Skeletal muscle tissue (tissue), 3 donors: ENCODE measurements at regions not wholly inside any gene's neighbourhood (a gene's known extent, or its start where the extent isn't known, plus 50 kb on each side); places are given as distances from the start of the nearest gene placed in this dataset.
"Not testable (repeated sequence)": the region's sequence is repeated elsewhere in the genome, so short reads cannot be mapped to it uniquely, and the experiment has no call there.

ENCODE experiments used
- H3K27ac ChIP-seq: one replicate; pipeline ENCODE4 v1.7.0; 2013; ENCODE audit warnings: mild to moderate bottlenecking, low read depth, low read length, inconsistent platforms
- H3K27me3 ChIP-seq, 3 donors: one replicate each; pipeline ENCODE4 v1.7.0; 2013; ENCODE audit warnings: low read length in 3 of 3; ENCODE audit not compliant: control insufficient read depth in 3 of 3, insufficient read depth in 3 of 3
- H3K36me3 ChIP-seq, 3 donors: one replicate each; pipeline ENCODE4 v1.7.0; 2013; ENCODE audit warnings: low read length in 3 of 3; ENCODE audit not compliant: control insufficient read depth in 3 of 3, insufficient read depth in 3 of 3
- H3K4me1 ChIP-seq, 3 donors: one replicate each; pipeline ENCODE4 v1.7.0; 2013; ENCODE audit warnings: low read length in 3 of 3, mild to moderate bottlenecking in 3 of 3; ENCODE audit not compliant: control insufficient read depth in 3 of 3, insufficient read depth in 3 of 3
- H3K4me3 ChIP-seq, 3 donors: one replicate each; pipeline ENCODE4 v1.7.0; 2013; ENCODE audit warnings: low read length in 3 of 3
- H3K9ac ChIP-seq, 3 donors: one replicate each; pipeline ENCODE4 v1.7.0; 2013; ENCODE audit warnings: low read length in 3 of 3, mild to moderate bottlenecking in 3 of 3, moderate library complexity in 2 of 3, low read depth in 1 of 3
- H3K9me3 ChIP-seq, 3 donors: one replicate each; pipeline ENCODE4 v1.7.0; 2013; ENCODE audit warnings: low read length in 3 of 3; ENCODE audit not compliant: control insufficient read depth in 3 of 3
- donor health status: Osteomylitis.

- not testable (repeated sequence) for H3K9me3 ChIP-seq, H3K36me3 ChIP-seq, H3K4me1 ChIP-seq, H3K27me3 ChIP-seq, H3K27ac ChIP-seq, H3K4me3 ChIP-seq, H3K9ac ChIP-seq
Observed at GRCh38 chr2:85969367-85969766, 80.6 kb upstream of the ST3GAL5 start.

GRCh38 chr2:85965770-85966169 lies 77.0 kb upstream of the ST3GAL5 start:
- H3K4me1 ChIP-seq, H3K27me3 ChIP-seq, H3K9me3 ChIP-seq, H3K36me3 ChIP-seq, H3K9ac ChIP-seq, H3K27ac ChIP-seq, H3K4me3 ChIP-seq: not testable (repeated sequence)

- not testable (repeated sequence) for H3K27me3 ChIP-seq, H3K27ac ChIP-seq, H3K36me3 ChIP-seq, H3K9ac ChIP-seq, H3K9me3 ChIP-seq, H3K4me3 ChIP-seq
- peaks cover 5 to 16% (median 16%) of the 10 kb centered on the region in 3 donors for H3K4me1 ChIP-seq
Observed at GRCh38 chr2:85963747-85964418, 75.1 kb upstream of the ST3GAL5 start.

GRCh38 chr2:85963068-85963467 lies 74.3 kb upstream of the ST3GAL5 start:
- Histone ChIP-seq H3K27me3 (no peaks in the 10 kb centered on the region), H3K27ac (no peak overlapping the region), H3K4me3 (no peak overlapping the region), H3K9ac (no peak overlapping the region), H3K9me3 (no peaks in the 10 kb centered on the region), H3K4me1 (peaks cover 5 to 19% (median 18%) of the 10 kb centered on the region in 3 donors), H3K36me3 (no peaks in the 10 kb centered on the region)

GRCh38 chr2:85961754-85962153 lies 73.0 kb upstream of the ST3GAL5 start:
- Histone ChIP-seq H3K36me3 (no peaks in the 10 kb centered on the region), H3K9ac (no peak overlapping the region), H3K4me3 (no peak overlapping the region), H3K27ac (no peak overlapping the region), H3K27me3 (no peaks in the 10 kb centered on the region), H3K9me3 (no peaks in the 10 kb centered on the region), H3K4me1 (peaks cover 5 to 24% (median 22%) of the 10 kb centered on the region in 3 donors)

GRCh38 chr2:85961053-85961452 lies 72.3 kb upstream of the ST3GAL5 start:
- no peak overlapping the region for H3K27ac ChIP-seq
- H3K9me3 ChIP-seq, result no peaks in the 10 kb centered on the region
- H3K4me1 ChIP-seq, result peaks cover 8 to 30% (median 28%) of the 10 kb centered on the region in 3 donors
- no peaks in the 10 kb centered on the region for H3K27me3 ChIP-seq
- no peaks in the 10 kb centered on the region for H3K36me3 ChIP-seq
- no peak overlapping the region for H3K4me3 ChIP-seq
- H3K9ac ChIP-seq, result no peak overlapping the region

GRCh38 chr2:85959826-85960225 lies 71.0 kb upstream of the ST3GAL5 start:
- Histone ChIP-seq H3K36me3 (no peaks in the 10 kb centered on the region), H3K4me3 (peak overlapping the region in 1 of 3 donors; percentile 22), H3K9me3 (no peaks in the 10 kb centered on the region), H3K27me3 (no peaks in the 10 kb centered on the region), H3K4me1 (peaks cover 8 to 31% (median 30%) of the 10 kb centered on the region in 3 donors), H3K27ac (no peak overlapping the region), H3K9ac (no peak overlapping the region)

- no peaks in the 10 kb centered on the region for H3K27me3 ChIP-seq
- no peaks in the 10 kb centered on the region for H3K9me3 ChIP-seq
- peaks cover 8 to 31% (median 30%) of the 10 kb centered on the region in 3 donors for H3K4me1 ChIP-seq
- no peaks in the 10 kb centered on the region for H3K36me3 ChIP-seq
- peak overlapping the region in 1 of 3 donors; percentile 22 for H3K4me3 ChIP-seq
- no peak overlapping the region for H3K9ac ChIP-seq
- no peak overlapping the region for H3K27ac ChIP-seq
Observed at GRCh38 chr2:85959185-85959584, 70.4 kb upstream of the ST3GAL5 start.

GRCh38 chr2:85958731-85959130 lies 69.9 kb upstream of the ST3GAL5 start:
- H3K9ac ChIP-seq, result no peak overlapping the region
- no peak overlapping the region for H3K4me3 ChIP-seq
- H3K4me1 ChIP-seq, result peaks cover 8 to 31% (median 30%) of the 10 kb centered on the region in 3 donors
- H3K9me3 ChIP-seq, result no peaks in the 10 kb centered on the region
- no peak overlapping the region for H3K27ac ChIP-seq
- no peaks in the 10 kb centered on the region for H3K27me3 ChIP-seq
- no peaks in the 10 kb centered on the region for H3K36me3 ChIP-seq

- Histone ChIP-seq H3K4me1 (peaks cover 8 to 31% (median 30%) of the 10 kb centered on the region in 3 donors), H3K27ac (no peak overlapping the region), H3K36me3 (no peaks in the 10 kb centered on the region), H3K9ac (no peak overlapping the region), H3K9me3 (no peaks in the 10 kb centered on the region), H3K4me3 (no peak overlapping the region), H3K27me3 (no peaks in the 10 kb centered on the region)
Observed at GRCh38 chr2:85957256-85957655, 68.5 kb upstream of the ST3GAL5 start.
